ENCODE measurements at regions not wholly inside any gene's neighbourhood (a gene's known extent, or its start where the extent isn't known, plus 50 kb on each side); places are given as distances from the start of the nearest gene placed in this dataset.

GRCh38 chr5:100430268-100431195 is 104.6 kb upstream of the FAM174A start:
- no peak for TF ChIP-seq POLR2A (IDR thresholded peaks at IDR 0.05; ENCODE audit: low read length)
- TF ChIP-seq GATA1 (IDR thresholded peaks at IDR 0.05; ENCODE audit: low read depth, low read length): no peak

Measured in erythroblast (primary cell).